ENCODE measurements at regions not wholly inside any gene's neighbourhood (a gene's known extent, or its start where the extent isn't known, plus 50 kb on each side); places are given as distances from the start of the nearest gene placed in this dataset.
A peak's percentile ranks its signal among the peaks of the same experiment; 100 is the strongest.
"Not testable (repeated sequence)": the region's sequence is repeated elsewhere in the genome, so short reads cannot be mapped to it uniquely, and the experiment has no call there.

GRCh38 chr2:174697255-174697654 is 67.0 kb downstream of the CHRNA1 start:
- DNase-seq (ENCODE audit: low read depth): peak; percentile 35

- no peak for DNase-seq (ENCODE audit: low read depth)
Measured at GRCh38 chr2:174694920-174695319, 69.4 kb downstream of the CHRNA1 start.

- no peak for DNase-seq (ENCODE audit: low read depth)
Measured at GRCh38 chr2:174694196-174694878, 69.9 kb downstream of the CHRNA1 start.

GRCh38 chr2:174693344-174693743 is 70.9 kb downstream of the CHRNA1 start:
- no peak for DNase-seq (ENCODE audit: low read depth)

GRCh38 chr2:174692256-174692919 is 71.9 kb downstream of the CHRNA1 start:
- no peak for DNase-seq (ENCODE audit: low read depth)

GRCh38 chr2:174691201-174691779 is 73.0 kb downstream of the CHRNA1 start:
- DNase-seq (ENCODE audit: low read depth): no peak

GRCh38 chr2:174690026-174690425 is 74.2 kb downstream of the CHRNA1 start:
- no peak for DNase-seq (ENCODE audit: low read depth)

GRCh38 chr2:174688079-174688478 is 76.2 kb downstream of the CHRNA1 start:
- no peak for DNase-seq (ENCODE audit: low read depth)

GRCh38 chr2:174686430-174686829 is 77.8 kb downstream of the CHRNA1 start:
- DNase-seq (ENCODE audit: low read depth): no peak

GRCh38 chr2:174683392-174683759 is 80.9 kb downstream of the CHRNA1 start:
- no peak for DNase-seq (ENCODE audit: low read depth)

- peak; percentile 42 for DNase-seq (ENCODE audit: low read depth)
Measured at GRCh38 chr2:174682578-174683391, 81.5 kb downstream of the CHRNA1 start.

GRCh38 chr2:174682007-174682577 is 82.2 kb downstream of the CHRNA1 start:
- DNase-seq (ENCODE audit: low read depth): peak; percentile 19

- no peak for DNase-seq (ENCODE audit: low read depth)
Measured at GRCh38 chr2:174681099-174682006, 82.9 kb downstream of the CHRNA1 start.

GRCh38 chr2:174680221-174680620 is 82.6 kb upstream of the WIPF1 start:
- DNase-seq (ENCODE audit: low read depth): no peak

- no peak for DNase-seq (ENCODE audit: low read depth)
Measured at GRCh38 chr2:174678395-174678794, 80.8 kb upstream of the WIPF1 start.

GRCh38 chr2:174675615-174676014 is 78.0 kb upstream of the WIPF1 start:
- DNase-seq (ENCODE audit: low read depth): peak; percentile 20

GRCh38 chr2:174673876-174674275 is 76.3 kb upstream of the WIPF1 start:
- no peak for DNase-seq (ENCODE audit: low read depth)

- DNase-seq (ENCODE audit: low read depth): no peak
Measured at GRCh38 chr2:174673440-174673839, 75.8 kb upstream of the WIPF1 start.

- not testable (repeated sequence) for DNase-seq (ENCODE audit: low read depth)
Measured at GRCh38 chr2:174671532-174671931, 73.9 kb upstream of the WIPF1 start.

- no peak for DNase-seq (ENCODE audit: low read depth)
Measured at GRCh38 chr2:174670446-174670845, 72.8 kb upstream of the WIPF1 start.

GRCh38 chr2:174669336-174669735 is 71.7 kb upstream of the WIPF1 start:
- no peak for DNase-seq (ENCODE audit: low read depth)
